Fibroblast of lung (primary cell): ENCODE measurements at regions not wholly inside any gene's neighbourhood (a gene's known extent, or its start where the extent isn't known, plus 50 kb on each side); places are given as distances from the start of the nearest gene placed in this dataset.

ENCODE experiments used
- EZH2 ChIP-seq: IDR thresholded peaks from 2 replicates; pipeline ENCODE4 v1.5.1; 2012; ENCODE audit warnings: low read length, control low read depth, mild to moderate bottlenecking; ENCODE audit errors: missing control alignments
- TF ChIP-seq, protein P1 (sequence below), 2 donors: IDR thresholded peaks in 1 of 2; conservative IDR thresholded peaks in 1 of 2; 1 replicate in 1 of 2; 2 replicates in 1 of 2; pipeline ENCODE4 v1.5.1; 2011 to 2012; ENCODE audit warnings: low read length in 2 of 2, control low read depth in 1 of 2, inconsistent platforms in 1 of 2, low read depth in 1 of 2, mild to moderate bottlenecking in 1 of 2

- TF ChIP-seq, protein P1, sequence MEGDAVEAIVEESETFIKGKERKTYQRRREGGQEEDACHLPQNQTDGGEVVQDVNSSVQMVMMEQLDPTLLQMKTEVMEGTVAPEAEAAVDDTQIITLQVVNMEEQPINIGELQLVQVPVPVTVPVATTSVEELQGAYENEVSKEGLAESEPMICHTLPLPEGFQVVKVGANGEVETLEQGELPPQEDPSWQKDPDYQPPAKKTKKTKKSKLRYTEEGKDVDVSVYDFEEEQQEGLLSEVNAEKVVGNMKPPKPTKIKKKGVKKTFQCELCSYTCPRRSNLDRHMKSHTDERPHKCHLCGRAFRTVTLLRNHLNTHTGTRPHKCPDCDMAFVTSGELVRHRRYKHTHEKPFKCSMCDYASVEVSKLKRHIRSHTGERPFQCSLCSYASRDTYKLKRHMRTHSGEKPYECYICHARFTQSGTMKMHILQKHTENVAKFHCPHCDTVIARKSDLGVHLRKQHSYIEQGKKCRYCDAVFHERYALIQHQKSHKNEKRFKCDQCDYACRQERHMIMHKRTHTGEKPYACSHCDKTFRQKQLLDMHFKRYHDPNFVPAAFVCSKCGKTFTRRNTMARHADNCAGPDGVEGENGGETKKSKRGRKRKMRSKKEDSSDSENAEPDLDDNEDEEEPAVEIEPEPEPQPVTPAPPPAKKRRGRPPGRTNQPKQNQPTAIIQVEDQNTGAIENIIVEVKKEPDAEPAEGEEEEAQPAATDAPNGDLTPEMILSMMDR (conservative IDR thresholded peaks at IDR 0.05 in 1 of 2, IDR thresholded peaks at IDR 0.05 in 1 of 2; ENCODE audit: low read depth in 1 of 2, low read length in 2 of 2): no peak
- no peak for TF ChIP-seq EZH2
Measured at GRCh38 chr13:73259061-73260017, 200.5 kb downstream of the KLF5 start.
